ENCODE measurements at regions not wholly inside any gene's neighbourhood (a gene's known extent, or its start where the extent isn't known, plus 50 kb on each side); places are given as distances from the start of the nearest gene placed in this dataset.

GRCh38 chr10:108244443-108245228 is 1080.1 kb upstream of the SORCS1 start (continued):
- no peak for TF ChIP-seq RNF2 (IDR thresholded peaks at IDR 0.05; ENCODE audit: borderline replicate concordance, low read depth, low read length, missing control alignments, poor library complexity, severe bottlenecking)
